Mucosa of gallbladder (tissue), 1 donor: ENCODE measurements at regions not wholly inside any gene's neighbourhood (a gene's known extent, or its start where the extent isn't known, plus 50 kb on each side); places are given as distances from the start of the nearest gene placed in this dataset.

Experiments used
- DNase-seq: peaks from one replicate; pipeline ENCODE4 v3.0.0-alpha.2; 2020; ENCODE audit warnings: low spot score
- donor health status: DM: no; HTN: no; CAD: no.

- no peak for DNase-seq
Measured at GRCh38 chr10:58140691-58141347, 126.9 kb downstream of the IPMK start.

- DNase-seq, result no peak
Measured at GRCh38 chr10:58140054-58140453, 127.6 kb downstream of the IPMK start.

GRCh38 chr10:58137813-58138212 lies 129.9 kb downstream of the IPMK start:
- no peak for DNase-seq

GRCh38 chr10:58115218-58116050 lies 152.3 kb downstream of the IPMK start:
- DNase-seq, result no peak

- no peak for DNase-seq
Measured at GRCh38 chr10:58109731-58110130, 158.0 kb downstream of the IPMK start.

- DNase-seq, result no peak
Measured at GRCh38 chr10:58107506-58107905, 160.2 kb downstream of the IPMK start.

- DNase-seq, result no peak
Measured at GRCh38 chr10:58106211-58107035, 161.3 kb downstream of the IPMK start.

GRCh38 chr10:58104351-58104751 lies 163.3 kb downstream of the IPMK start:
- no peak for DNase-seq

GRCh38 chr10:58102897-58103296 lies 164.8 kb downstream of the IPMK start:
- DNase-seq, result no peak

- DNase-seq, result no peak
Measured at GRCh38 chr10:58101682-58102081, 166.0 kb downstream of the IPMK start.

GRCh38 chr10:58094985-58095718 lies 172.5 kb downstream of the IPMK start:
- no peak for DNase-seq

- no peak for DNase-seq
Measured at GRCh38 chr10:58091886-58092285, 175.8 kb downstream of the IPMK start.

- no peak for DNase-seq
Measured at GRCh38 chr10:58089739-58090138, 178.0 kb downstream of the IPMK start.

- no peak for DNase-seq
Measured at GRCh38 chr10:58087896-58088295, 179.8 kb downstream of the IPMK start.

- DNase-seq, result no peak
Measured at GRCh38 chr10:58086763-58087150, 180.9 kb downstream of the IPMK start.

- DNase-seq, result no peak
Measured at GRCh38 chr10:58086144-58086762, 181.4 kb downstream of the IPMK start.

- DNase-seq, result no peak
Measured at GRCh38 chr10:58082248-58082647, 185.4 kb downstream of the IPMK start.

GRCh38 chr10:58081353-58081752 lies 186.3 kb downstream of the IPMK start:
- DNase-seq, result no peak

GRCh38 chr10:58079461-58079860 lies 188.2 kb downstream of the IPMK start:
- DNase-seq, result no peak

GRCh38 chr10:58072634-58073033 lies 195.1 kb downstream of the IPMK start:
- no peak for DNase-seq

GRCh38 chr10:58070956-58071355 lies 196.7 kb downstream of the IPMK start:
- no peak for DNase-seq
